ENCODE measurements at regions not wholly inside any gene's neighbourhood (a gene's known extent, or its start where the extent isn't known, plus 50 kb on each side); places are given as distances from the start of the nearest gene placed in this dataset.

DNA sequence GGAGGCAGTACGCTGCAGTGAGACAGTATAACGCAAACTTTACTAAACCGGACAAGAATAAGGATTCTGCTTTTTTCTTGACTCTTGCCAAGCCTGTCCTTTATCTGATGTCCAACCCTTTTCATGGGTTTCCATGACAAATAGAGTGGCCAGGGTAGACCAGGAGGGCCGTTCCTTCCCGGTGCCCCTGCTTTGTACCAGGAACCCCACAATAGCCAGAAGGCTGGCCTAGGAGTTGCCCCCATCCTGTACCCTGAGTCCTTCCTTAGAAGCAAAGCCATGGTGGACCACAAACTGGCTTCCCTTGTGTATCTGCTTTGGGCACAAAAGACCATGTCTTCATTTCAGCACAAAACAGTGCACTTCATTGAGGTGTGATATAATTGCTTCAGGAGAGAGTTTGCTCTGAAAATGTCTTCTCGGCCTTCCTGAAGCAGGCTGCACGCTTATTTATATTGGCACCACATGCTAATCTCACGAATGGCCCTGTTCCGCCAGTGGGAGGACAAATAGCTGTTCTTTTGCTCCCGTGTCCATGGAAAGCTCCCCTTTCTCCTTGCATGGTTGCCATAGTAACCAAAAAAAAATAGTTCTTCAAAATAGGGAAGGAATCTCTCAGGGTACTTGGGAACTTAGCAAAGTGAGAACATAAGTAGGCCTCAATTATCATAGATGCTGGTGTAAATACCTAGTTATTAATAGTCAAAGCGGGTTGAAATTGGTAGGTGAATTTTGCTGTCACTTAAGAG, 222.1 kb downstream of the ZIC5 start:
- TF ChIP-seq, protein P1, sequence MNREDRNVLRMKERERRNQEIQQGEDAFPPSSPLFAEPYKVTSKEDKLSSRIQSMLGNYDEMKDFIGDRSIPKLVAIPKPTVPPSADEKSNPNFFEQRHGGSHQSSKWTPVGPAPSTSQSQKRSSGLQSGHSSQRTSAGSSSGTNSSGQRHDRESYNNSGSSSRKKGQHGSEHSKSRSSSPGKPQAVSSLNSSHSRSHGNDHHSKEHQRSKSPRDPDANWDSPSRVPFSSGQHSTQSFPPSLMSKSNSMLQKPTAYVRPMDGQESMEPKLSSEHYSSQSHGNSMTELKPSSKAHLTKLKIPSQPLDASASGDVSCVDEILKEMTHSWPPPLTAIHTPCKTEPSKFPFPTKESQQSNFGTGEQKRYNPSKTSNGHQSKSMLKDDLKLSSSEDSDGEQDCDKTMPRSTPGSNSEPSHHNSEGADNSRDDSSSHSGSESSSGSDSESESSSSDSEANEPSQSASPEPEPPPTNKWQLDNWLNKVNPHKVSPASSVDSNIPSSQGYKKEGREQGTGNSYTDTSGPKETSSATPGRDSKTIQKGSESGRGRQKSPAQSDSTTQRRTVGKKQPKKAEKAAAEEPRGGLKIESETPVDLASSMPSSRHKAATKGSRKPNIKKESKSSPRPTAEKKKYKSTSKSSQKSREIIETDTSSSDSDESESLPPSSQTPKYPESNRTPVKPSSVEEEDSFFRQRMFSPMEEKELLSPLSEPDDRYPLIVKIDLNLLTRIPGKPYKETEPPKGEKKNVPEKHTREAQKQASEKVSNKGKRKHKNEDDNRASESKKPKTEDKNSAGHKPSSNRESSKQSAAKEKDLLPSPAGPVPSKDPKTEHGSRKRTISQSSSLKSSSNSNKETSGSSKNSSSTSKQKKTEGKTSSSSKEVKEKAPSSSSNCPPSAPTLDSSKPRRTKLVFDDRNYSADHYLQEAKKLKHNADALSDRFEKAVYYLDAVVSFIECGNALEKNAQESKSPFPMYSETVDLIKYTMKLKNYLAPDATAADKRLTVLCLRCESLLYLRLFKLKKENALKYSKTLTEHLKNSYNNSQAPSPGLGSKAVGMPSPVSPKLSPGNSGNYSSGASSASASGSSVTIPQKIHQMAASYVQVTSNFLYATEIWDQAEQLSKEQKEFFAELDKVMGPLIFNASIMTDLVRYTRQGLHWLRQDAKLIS (CRISPR knock-in tag; IDR thresholded peaks at IDR 0.05; ENCODE audit: borderline replicate concordance): no peak
- TF ChIP-seq NR3C1 (CRISPR knock-in tag; conservative IDR thresholded peaks at IDR 0.05; ENCODE audit: low read depth) (no peak), FOXP1 (CRISPR knock-in tag; IDR thresholded peaks at IDR 0.05; ENCODE audit: borderline replicate concordance) (no peak), NFATC4 (CRISPR knock-in tag; IDR thresholded peaks at IDR 0.05) (no peak), TCF7 (CRISPR knock-in tag; IDR thresholded peaks at IDR 0.05; ENCODE audit: low read depth) (no peak), CREM (CRISPR knock-in tag; IDR thresholded peaks at IDR 0.05) (no peak)
- TF ChIP-seq, protein P2, sequence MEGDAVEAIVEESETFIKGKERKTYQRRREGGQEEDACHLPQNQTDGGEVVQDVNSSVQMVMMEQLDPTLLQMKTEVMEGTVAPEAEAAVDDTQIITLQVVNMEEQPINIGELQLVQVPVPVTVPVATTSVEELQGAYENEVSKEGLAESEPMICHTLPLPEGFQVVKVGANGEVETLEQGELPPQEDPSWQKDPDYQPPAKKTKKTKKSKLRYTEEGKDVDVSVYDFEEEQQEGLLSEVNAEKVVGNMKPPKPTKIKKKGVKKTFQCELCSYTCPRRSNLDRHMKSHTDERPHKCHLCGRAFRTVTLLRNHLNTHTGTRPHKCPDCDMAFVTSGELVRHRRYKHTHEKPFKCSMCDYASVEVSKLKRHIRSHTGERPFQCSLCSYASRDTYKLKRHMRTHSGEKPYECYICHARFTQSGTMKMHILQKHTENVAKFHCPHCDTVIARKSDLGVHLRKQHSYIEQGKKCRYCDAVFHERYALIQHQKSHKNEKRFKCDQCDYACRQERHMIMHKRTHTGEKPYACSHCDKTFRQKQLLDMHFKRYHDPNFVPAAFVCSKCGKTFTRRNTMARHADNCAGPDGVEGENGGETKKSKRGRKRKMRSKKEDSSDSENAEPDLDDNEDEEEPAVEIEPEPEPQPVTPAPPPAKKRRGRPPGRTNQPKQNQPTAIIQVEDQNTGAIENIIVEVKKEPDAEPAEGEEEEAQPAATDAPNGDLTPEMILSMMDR (IDR thresholded peaks at IDR 0.05): no peak
- TF ChIP-seq, protein P3, sequence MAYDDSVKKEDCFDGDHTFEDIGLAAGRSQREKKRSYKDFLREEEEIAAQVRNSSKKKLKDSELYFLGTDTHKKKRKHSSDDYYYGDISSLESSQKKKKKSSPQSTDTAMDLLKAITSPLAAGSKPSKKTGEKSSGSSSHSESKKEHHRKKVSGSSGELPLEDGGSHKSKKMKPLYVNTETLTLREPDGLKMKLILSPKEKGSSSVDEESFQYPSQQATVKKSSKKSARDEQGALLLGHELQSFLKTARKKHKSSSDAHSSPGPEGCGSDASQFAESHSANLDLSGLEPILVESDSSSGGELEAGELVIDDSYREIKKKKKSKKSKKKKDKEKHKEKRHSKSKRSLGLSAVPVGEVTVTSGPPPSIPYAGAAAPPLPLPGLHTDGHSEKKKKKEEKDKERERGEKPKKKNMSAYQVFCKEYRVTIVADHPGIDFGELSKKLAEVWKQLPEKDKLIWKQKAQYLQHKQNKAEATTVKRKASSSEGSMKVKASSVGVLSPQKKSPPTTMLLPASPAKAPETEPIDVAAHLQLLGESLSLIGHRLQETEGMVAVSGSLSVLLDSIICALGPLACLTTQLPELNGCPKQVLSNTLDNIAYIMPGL (CRISPR knock-in tag; IDR thresholded peaks at IDR 0.05): no peak
